MV-4-11 (cell line): ENCODE measurements at regions not wholly inside any gene's neighbourhood (a gene's known extent, or its start where the extent isn't known, plus 50 kb on each side); places are given as distances from the start of the nearest gene placed in this dataset.
A peak's percentile ranks its signal among the peaks of the same experiment; 100 is the strongest.

Experiments
- DNase-seq: peaks from one replicate; lab custom pipeline; 2025; lab: John Stamatoyannopoulos, UW

- DNase-seq = no peak
Observed at GRCh38 chr13:73290844-73291243, 232.0 kb downstream of the KLF5 start.

GRCh38 chr13:73288596-73288995, 229.8 kb downstream of the KLF5 start:
- peak; percentile 41 for DNase-seq

- no peak for DNase-seq
Observed at GRCh38 chr13:73287831-73288230, 229.0 kb downstream of the KLF5 start.

- DNase-seq = no peak
Observed at GRCh38 chr13:73286942-73287620, 228.3 kb downstream of the KLF5 start.

GRCh38 chr13:73286177-73286576, 227.4 kb downstream of the KLF5 start:
- DNase-seq = no peak

- DNase-seq = no peak
Observed at GRCh38 chr13:73284081-73284874, 225.5 kb downstream of the KLF5 start.

- no peak for DNase-seq
Observed at GRCh38 chr13:73283636-73284035, 224.8 kb downstream of the KLF5 start.

GRCh38 chr13:73281746-73282145, 222.9 kb downstream of the KLF5 start:
- no peak for DNase-seq

GRCh38 chr13:73278186-73278585, 219.4 kb downstream of the KLF5 start:
- DNase-seq = peak; percentile 9

GRCh38 chr13:73275163-73275562, 216.4 kb downstream of the KLF5 start:
- no peak for DNase-seq

- DNase-seq = no peak
Observed at GRCh38 chr13:73274147-73274546, 215.3 kb downstream of the KLF5 start.

- DNase-seq = no peak
Observed at GRCh38 chr13:73273745-73274144, 214.9 kb downstream of the KLF5 start.

GRCh38 chr13:73273276-73273675, 214.5 kb downstream of the KLF5 start:
- no peak for DNase-seq

GRCh38 chr13:73272831-73273230, 214.0 kb downstream of the KLF5 start:
- DNase-seq = no peak

- DNase-seq = no peak
Observed at GRCh38 chr13:73268306-73268705, 209.5 kb downstream of the KLF5 start.

- no peak for DNase-seq
Observed at GRCh38 chr13:73266640-73267180, 207.9 kb downstream of the KLF5 start.

- DNase-seq = no peak
Observed at GRCh38 chr13:73262862-73263627, 204.2 kb downstream of the KLF5 start.

- DNase-seq = no peak
Observed at GRCh38 chr13:73261739-73262216, 203.0 kb downstream of the KLF5 start.

- no peak for DNase-seq
Observed at GRCh38 chr13:73259061-73260017, 200.5 kb downstream of the KLF5 start.

- no peak for DNase-seq
Observed at GRCh38 chr13:73258406-73258805, 199.6 kb downstream of the KLF5 start.

- DNase-seq = no peak
Observed at GRCh38 chr13:73254827-73255226, 196.0 kb downstream of the KLF5 start.
